ENCODE measurements at regions not wholly inside any gene's neighbourhood (a gene's known extent, or its start where the extent isn't known, plus 50 kb on each side); places are given as distances from the start of the nearest gene placed in this dataset.

- TF ChIP-seq, protein P1, sequence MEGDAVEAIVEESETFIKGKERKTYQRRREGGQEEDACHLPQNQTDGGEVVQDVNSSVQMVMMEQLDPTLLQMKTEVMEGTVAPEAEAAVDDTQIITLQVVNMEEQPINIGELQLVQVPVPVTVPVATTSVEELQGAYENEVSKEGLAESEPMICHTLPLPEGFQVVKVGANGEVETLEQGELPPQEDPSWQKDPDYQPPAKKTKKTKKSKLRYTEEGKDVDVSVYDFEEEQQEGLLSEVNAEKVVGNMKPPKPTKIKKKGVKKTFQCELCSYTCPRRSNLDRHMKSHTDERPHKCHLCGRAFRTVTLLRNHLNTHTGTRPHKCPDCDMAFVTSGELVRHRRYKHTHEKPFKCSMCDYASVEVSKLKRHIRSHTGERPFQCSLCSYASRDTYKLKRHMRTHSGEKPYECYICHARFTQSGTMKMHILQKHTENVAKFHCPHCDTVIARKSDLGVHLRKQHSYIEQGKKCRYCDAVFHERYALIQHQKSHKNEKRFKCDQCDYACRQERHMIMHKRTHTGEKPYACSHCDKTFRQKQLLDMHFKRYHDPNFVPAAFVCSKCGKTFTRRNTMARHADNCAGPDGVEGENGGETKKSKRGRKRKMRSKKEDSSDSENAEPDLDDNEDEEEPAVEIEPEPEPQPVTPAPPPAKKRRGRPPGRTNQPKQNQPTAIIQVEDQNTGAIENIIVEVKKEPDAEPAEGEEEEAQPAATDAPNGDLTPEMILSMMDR (IDR thresholded peaks at IDR 0.05) = no peak
- TF ChIP-seq POLR2A (IDR thresholded peaks at IDR 0.05) = no peak
Observed at GRCh38 chr15:29473621-29474105, 204.0 kb upstream of the NSMCE3 start.
